HEK293 (cell line): ENCODE measurements at regions not wholly inside any gene's neighbourhood (a gene's known extent, or its start where the extent isn't known, plus 50 kb on each side); places are given as distances from the start of the nearest gene placed in this dataset.

ENCODE experiments used
- CTCF ChIA-PET: fragments of 350-600 bp; formaldehyde crosslinking; extraction: SDS; loops from one replicate; lab custom pipeline; 2021; ENCODE audit warnings: antibody characterized with exemption; lab: Yijun Ruan, JAX
- POLR2A ChIA-PET: fragments of 300-600 bp; formaldehyde crosslinking; extraction: SDS; loops from one replicate; lab custom pipeline; 2020; ENCODE audit warnings: antibody characterized with exemption, inconsistent platforms; lab: Yijun Ruan, JAX
- H3K27ac ChIP-seq: fragments of 200-500 bp; sonication (Bioruptor generic); 2 replicates; pipeline ENCODE4 v1.5.1; 2014; ENCODE audit warnings: low read depth, low read length, control low read depth, inconsistent platforms; ENCODE audit errors: extremely low read depth
- H3K36me3 ChIP-seq, 2 experiments: fragments of 200-500 bp in 1 of 2; sonication (Bioruptor generic) in 1 of 2; 1 replicate in 1 of 2; 2 replicates in 1 of 2; pipeline ENCODE4 v1.5.1; 2014 to 2017; ENCODE audit warnings: inconsistent platforms in 2 of 2, low read length in 2 of 2; ENCODE audit not compliant: control insufficient read depth in 2 of 2, insufficient read depth in 1 of 2
- H3K4me1 ChIP-seq: fragments of 200-500 bp; sonication (Bioruptor generic); 2 replicates; pipeline ENCODE4 v1.5.1; 2014; ENCODE audit warnings: mild to moderate bottlenecking, low read length, inconsistent platforms; ENCODE audit not compliant: control insufficient read depth, insufficient read depth
- H3K4me3 ChIP-seq: 2 replicates; pipeline ENCODE4 v1.5.1; 2011; ENCODE audit warnings: low read depth, mild to moderate bottlenecking, control low read depth, low read length, moderate library complexity
- H3K9me3 ChIP-seq: fragments of 200-500 bp; sonication (Bioruptor generic); 2 replicates; pipeline ENCODE4 v1.5.1; 2014; ENCODE audit warnings: low read depth, low read length, inconsistent platforms; ENCODE audit not compliant: control insufficient read depth, insufficient read depth
- ATF2 ChIP-seq: fragments of 450-650 bp; formaldehyde crosslinking; IDR thresholded peaks from 2 replicates; pipeline ENCODE4 v1.5.1; 2016; ENCODE audit warnings: missing biosample characterization, missing genetic modification characterization, low read depth
- EGR2 ChIP-seq: fragments of 450-650 bp; formaldehyde crosslinking; IDR thresholded peaks from 2 replicates; pipeline ENCODE4 v1.5.1; 2016; ENCODE audit warnings: low read depth, missing biosample characterization, missing genetic modification characterization
- INSM2 ChIP-seq: fragments of 450-650 bp; formaldehyde crosslinking; IDR thresholded peaks from 2 replicates; pipeline ENCODE4 v1.5.1; 2016; ENCODE audit warnings: missing biosample characterization, missing genetic modification characterization
- KLF17 ChIP-seq: fragments of 450-650 bp; formaldehyde crosslinking; IDR thresholded peaks from 2 replicates; pipeline ENCODE4 v1.5.1; 2016; ENCODE audit warnings: missing biosample characterization, missing genetic modification characterization
- KLF7 ChIP-seq: fragments of 450-650 bp; formaldehyde crosslinking; IDR thresholded peaks from 2 replicates; pipeline ENCODE4 v1.5.1; 2016; ENCODE audit warnings: missing biosample characterization, missing genetic modification characterization, borderline replicate concordance
- SCRT2 ChIP-seq: fragments of 450-650 bp; formaldehyde crosslinking; IDR thresholded peaks from 2 replicates; pipeline ENCODE4 v1.5.1; 2016; ENCODE audit warnings: missing biosample characterization, missing genetic modification characterization
- TSHZ1 ChIP-seq: fragments of 450-650 bp; formaldehyde crosslinking; IDR thresholded peaks from 2 replicates; pipeline ENCODE4 v1.5.1; 2016; ENCODE audit warnings: missing biosample characterization, missing genetic modification characterization, borderline replicate concordance
- YY1 ChIP-seq: fragments of 450-650 bp; formaldehyde crosslinking; IDR thresholded peaks from 2 replicates; pipeline ENCODE4 v1.5.1; 2018; ENCODE audit warnings: missing biosample characterization, missing genetic modification characterization
- YY2 ChIP-seq: fragments of 450-650 bp; formaldehyde crosslinking; IDR thresholded peaks from 2 replicates; pipeline ENCODE4 v1.5.1; 2016; ENCODE audit warnings: missing biosample characterization, missing genetic modification characterization
- ZBTB26 ChIP-seq: fragments of 450-650 bp; formaldehyde crosslinking; optimal IDR thresholded peaks from 2 replicates; pipeline ENCODE3; 2016; ENCODE audit warnings: missing biosample characterization, mild to moderate bottlenecking, missing genetic modification characterization
- ZFP41 ChIP-seq: fragments of 450-650 bp; formaldehyde crosslinking; IDR thresholded peaks from 2 replicates; pipeline ENCODE4 v1.5.1; 2016; ENCODE audit warnings: missing biosample characterization, missing genetic modification characterization, borderline replicate concordance
- ZNF169 ChIP-seq: fragments of 450-650 bp; formaldehyde crosslinking; IDR thresholded peaks from 2 replicates; pipeline ENCODE4 v1.5.1; 2016; ENCODE audit warnings: missing biosample characterization, missing genetic modification characterization
- ZNF324 ChIP-seq: fragments of 450-650 bp; formaldehyde crosslinking; IDR thresholded peaks from 2 replicates; pipeline ENCODE4 v1.5.1; 2016; ENCODE audit warnings: missing biosample characterization, missing genetic modification characterization
- ZNF518A ChIP-seq: fragments of 450-650 bp; formaldehyde crosslinking; conservative IDR thresholded peaks from 2 replicates; pipeline ENCODE4 v1.5.1; 2016; ENCODE audit warnings: low read depth, missing biosample characterization, missing genetic modification characterization
- ZNF529 ChIP-seq: fragments of 450-650 bp; formaldehyde crosslinking; IDR thresholded peaks from 2 replicates; pipeline ENCODE4 v1.5.1; 2017; ENCODE audit warnings: missing genetic modification characterization, missing biosample characterization; ENCODE audit not compliant: insufficient replicate concordance
- ZNF549 ChIP-seq: fragments of 450-650 bp; IDR thresholded peaks from 2 replicates; pipeline ENCODE4 v1.5.1; 2018; ENCODE audit warnings: missing biosample characterization, missing genetic modification characterization, mild to moderate bottlenecking, inconsistent platforms, moderate library complexity
- ZNF704 ChIP-seq: fragments of 450-650 bp; formaldehyde crosslinking; IDR thresholded peaks from 2 replicates; pipeline ENCODE4 v1.5.1; 2016; ENCODE audit warnings: missing biosample characterization, missing genetic modification characterization

- TF ChIP-seq ZBTB26 (tag by site-specific recombination) (no peak), ZNF169 (tag by site-specific recombination) (no peak)
Measured at GRCh38 chr7:118046801-118047200, 137.2 kb upstream of the LSM8 start (continued).

- no peaks in the 10 kb centered on the region for H3K4me1 ChIP-seq
- H3K9me3 ChIP-seq: no peaks in the 10 kb centered on the region
- CTCF ChIA-PET: no interaction called here
- TF ChIP-seq EGR2: no peak
- TF ChIP-seq ATF2 (tag by site-specific recombination): no peak
- TF ChIP-seq ZNF518A (tag by site-specific recombination): no peak
- TF ChIP-seq SCRT2: no peak
- TF ChIP-seq INSM2 (tag by site-specific recombination): no peak
- TF ChIP-seq ZNF529: no peak
- no peak for TF ChIP-seq ZNF324 (tag by site-specific recombination)
- no peak for TF ChIP-seq YY1 (tag by site-specific recombination)
- no peak for TF ChIP-seq TSHZ1 (tag by site-specific recombination)
- TF ChIP-seq ZNF704: no peak
- TF ChIP-seq ZNF549 (tag by site-specific recombination): no peak
- TF ChIP-seq KLF17 (tag by site-specific recombination): no peak
- TF ChIP-seq KLF7 (tag by site-specific recombination): no peak
- TF ChIP-seq YY2: no peak
- no peak for TF ChIP-seq ZFP41 (tag by site-specific recombination)
- TF ChIP-seq, all 188 proteins: peak for 0
- POLR2A ChIA-PET: no interaction called here
- no peak overlapping the region for H3K27ac ChIP-seq
- no peaks in the 10 kb centered on the region for H3K36me3 ChIP-seq
- no peak overlapping the region for H3K4me3 ChIP-seq
Measured at GRCh38 chr7:118052336-118052735, 131.6 kb upstream of the LSM8 start.
